GM21360 (cell line): ENCODE measurements at regions not wholly inside any gene's neighbourhood (a gene's known extent, or its start where the extent isn't known, plus 50 kb on each side); places are given as distances from the start of the nearest gene placed in this dataset.
"Not testable (repeated sequence)": the region's sequence is repeated elsewhere in the genome, so short reads cannot be mapped to it uniquely, and the experiment has no call there.

Experiments used
- ATAC-seq: cut with Tn5 transposase; IDR thresholded peaks from one replicate; pipeline ENCODE4 v1.9.1; 2021; ENCODE audit warnings: mild to moderate bottlenecking, moderate library complexity; ENCODE audit not compliant: unreplicated experiment

GRCh38 chr16:22675745-22676540, 138.0 kb upstream of the HS3ST2 start:
- ATAC-seq, result no peak

- ATAC-seq, result no peak
These were observed 136.7 kb upstream of the HS3ST2 start for GRCh38 chr16:22677024-22677830.

- ATAC-seq, result no peak
These were observed 135.7 kb upstream of the HS3ST2 start for GRCh38 chr16:22678311-22678710.

GRCh38 chr16:22681554-22682291, 132.2 kb upstream of the HS3ST2 start:
- ATAC-seq, result no peak

GRCh38 chr16:22683258-22683657, 130.7 kb upstream of the HS3ST2 start:
- no peak for ATAC-seq

- ATAC-seq, result no peak
These were observed 130.0 kb upstream of the HS3ST2 start for GRCh38 chr16:22683730-22684573.

GRCh38 chr16:22684574-22685458, 129.1 kb upstream of the HS3ST2 start:
- ATAC-seq, result no peak

- no peak for ATAC-seq
These were observed 128.5 kb upstream of the HS3ST2 start for GRCh38 chr16:22685459-22685830.

- ATAC-seq, result no peak
These were observed 126.9 kb upstream of the HS3ST2 start for GRCh38 chr16:22687031-22687530.

GRCh38 chr16:22688463-22688862, 125.5 kb upstream of the HS3ST2 start:
- ATAC-seq, result no peak

GRCh38 chr16:22688930-22689329, 125.0 kb upstream of the HS3ST2 start:
- ATAC-seq, result no peak

GRCh38 chr16:22691335-22691734, 122.6 kb upstream of the HS3ST2 start:
- no peak for ATAC-seq

GRCh38 chr16:22692034-22692433, 121.9 kb upstream of the HS3ST2 start:
- no peak for ATAC-seq

- no peak for ATAC-seq
These were observed 120.9 kb upstream of the HS3ST2 start for GRCh38 chr16:22692916-22693637.

GRCh38 chr16:22693638-22694340, 120.2 kb upstream of the HS3ST2 start:
- ATAC-seq, result no peak

- ATAC-seq, result no peak
These were observed 119.0 kb upstream of the HS3ST2 start for GRCh38 chr16:22694887-22695382.

GRCh38 chr16:22695773-22696172, 118.2 kb upstream of the HS3ST2 start:
- not testable (repeated sequence) for ATAC-seq

GRCh38 chr16:22699356-22699755, 114.6 kb upstream of the HS3ST2 start:
- no peak for ATAC-seq
